GM18951 (cell line): ENCODE measurements at regions not wholly inside any gene's neighbourhood (a gene's known extent, or its start where the extent isn't known, plus 50 kb on each side); places are given as distances from the start of the nearest gene placed in this dataset.
"Not testable (repeated sequence)": the region's sequence is repeated elsewhere in the genome, so short reads cannot be mapped to it uniquely, and the experiment has no call there.

Experiments used
- POLR2A ChIP-seq: IDR thresholded peaks from 4 replicates; pipeline ENCODE4 v1.6.1; 2011; ENCODE audit warnings: mild to moderate bottlenecking; ENCODE audit not compliant: insufficient read length, insufficient read depth; ENCODE audit errors: extremely low read depth
- in situ Hi-C: fragments of 300-500 bp; cut with MboI; formaldehyde crosslinking; loops from one replicate; pipeline ENCODE4 v1.12.0; 2022; ENCODE audit warnings: low sequenced_read_pairs, mixed read lengths, inconsistent platforms; ENCODE audit not compliant: unreplicated experiment

GRCh38 chr6:139446138-139446715 lies 71.8 kb upstream of the CITED2 start:
- TF ChIP-seq POLR2A, result no peak
- in situ Hi-C loops, result no loop called here

- in situ Hi-C loops, result not testable (repeated sequence)
These were observed 69.9 kb upstream of the CITED2 start for GRCh38 chr6:139444273-139444787.

- in situ Hi-C loops, result no loop called here
- no peak for TF ChIP-seq POLR2A
These were observed 69.0 kb upstream of the CITED2 start for GRCh38 chr6:139443231-139444112.

GRCh38 chr6:139442188-139442671 lies 67.8 kb upstream of the CITED2 start:
- in situ Hi-C loops, result no loop called here
- TF ChIP-seq POLR2A, result no peak

- in situ Hi-C loops, result no loop called here
- TF ChIP-seq POLR2A, result no peak
These were observed 64.9 kb upstream of the CITED2 start for GRCh38 chr6:139439349-139439748.

GRCh38 chr6:139438775-139439174 lies 64.3 kb upstream of the CITED2 start:
- no peak for TF ChIP-seq POLR2A
- in situ Hi-C loops, result no loop called here

- no peak for TF ChIP-seq POLR2A
- in situ Hi-C loops, result no loop called here
These were observed 62.5 kb upstream of the CITED2 start for GRCh38 chr6:139436957-139437348.

GRCh38 chr6:139436200-139436956 lies 61.9 kb upstream of the CITED2 start:
- TF ChIP-seq POLR2A, result no peak
- in situ Hi-C loops, result no loop called here

- no peak for TF ChIP-seq POLR2A
- in situ Hi-C loops, result no loop called here
These were observed 59.4 kb upstream of the CITED2 start for GRCh38 chr6:139433631-139434419.

- in situ Hi-C loops, result no loop called here
- TF ChIP-seq POLR2A, result no peak
These were observed 57.1 kb upstream of the CITED2 start for GRCh38 chr6:139431602-139431956.

GRCh38 chr6:139430899-139431601 lies 56.6 kb upstream of the CITED2 start:
- in situ Hi-C loops, result no loop called here
- no peak for TF ChIP-seq POLR2A

- in situ Hi-C loops, result no loop called here
- TF ChIP-seq POLR2A, result no peak
These were observed 55.2 kb upstream of the CITED2 start for GRCh38 chr6:139429580-139430145.
